NCI-H1417 (cell line): ENCODE measurements at regions not wholly inside any gene's neighbourhood (a gene's known extent, or its start where the extent isn't known, plus 50 kb on each side); places are given as distances from the start of the nearest gene placed in this dataset.

Experiments used
- DNase-seq, 3 experiments: peaks; one replicate each; lab custom pipeline; 2025; lab: John Stamatoyannopoulos, UW

DNA sequence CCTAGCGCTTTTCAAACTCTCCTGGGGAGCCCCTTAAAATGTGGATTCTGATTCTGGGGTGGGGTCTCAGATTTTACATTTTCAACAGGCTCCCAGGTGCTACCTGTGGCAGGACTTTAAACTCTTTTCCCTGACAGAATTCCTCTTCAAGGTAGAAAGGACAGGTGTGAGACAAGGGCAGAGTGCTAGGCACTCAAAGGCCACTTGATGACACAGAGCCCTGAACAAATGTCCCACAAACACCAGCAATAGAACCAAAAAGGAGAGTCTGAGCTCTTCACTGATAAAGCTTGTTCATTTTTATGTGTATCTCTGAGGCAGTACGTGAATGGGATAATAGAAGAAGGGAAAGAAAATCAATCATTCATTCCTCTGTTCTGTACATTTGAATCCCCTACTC is 77.7 kb upstream of the PELI1 start:
- peak in 1 of 3 experiments; percentile 62 for DNase-seq

DNA sequence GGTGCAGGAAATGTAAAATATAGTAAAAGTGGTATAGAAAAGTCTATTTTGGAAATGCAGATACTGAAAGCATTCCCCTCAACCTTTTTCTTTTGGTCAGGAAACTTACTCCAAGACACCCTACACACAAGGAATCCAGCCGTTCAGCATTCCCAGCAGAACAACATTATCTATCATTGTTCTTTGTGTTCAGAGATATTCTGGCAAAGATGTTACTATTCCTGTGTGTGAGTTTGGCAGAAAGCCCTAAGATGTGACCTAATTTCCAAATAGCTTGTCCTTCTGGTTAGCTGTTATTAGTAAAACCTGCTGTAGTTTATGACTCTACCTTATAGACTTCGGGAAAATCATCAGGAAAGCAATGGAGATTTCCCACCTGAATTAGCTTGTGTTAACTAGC is 78.1 kb upstream of the PELI1 start:
- no peak for DNase-seq

DNA sequence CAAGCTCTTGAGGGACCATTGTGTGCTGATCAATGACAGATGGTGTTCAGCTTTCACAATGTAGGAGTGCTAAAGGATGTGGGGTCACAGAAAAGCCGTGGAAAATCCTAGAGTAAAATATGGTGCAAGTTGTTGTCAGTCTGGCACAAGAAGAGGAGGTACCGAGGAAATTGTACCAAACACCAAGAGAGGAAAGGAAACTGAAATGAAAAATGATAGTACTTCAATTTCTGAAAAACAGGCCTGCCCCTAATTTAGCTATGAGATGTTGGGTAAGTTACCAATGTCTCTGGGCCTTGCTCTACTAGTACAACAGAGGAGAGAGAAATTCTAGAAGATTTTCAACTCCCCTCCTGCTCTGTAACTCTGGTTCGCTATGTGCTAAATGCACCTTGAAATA is 78.8 kb upstream of the PELI1 start:
- DNase-seq = peak in 1 of 3 experiments; percentile 71

DNA sequence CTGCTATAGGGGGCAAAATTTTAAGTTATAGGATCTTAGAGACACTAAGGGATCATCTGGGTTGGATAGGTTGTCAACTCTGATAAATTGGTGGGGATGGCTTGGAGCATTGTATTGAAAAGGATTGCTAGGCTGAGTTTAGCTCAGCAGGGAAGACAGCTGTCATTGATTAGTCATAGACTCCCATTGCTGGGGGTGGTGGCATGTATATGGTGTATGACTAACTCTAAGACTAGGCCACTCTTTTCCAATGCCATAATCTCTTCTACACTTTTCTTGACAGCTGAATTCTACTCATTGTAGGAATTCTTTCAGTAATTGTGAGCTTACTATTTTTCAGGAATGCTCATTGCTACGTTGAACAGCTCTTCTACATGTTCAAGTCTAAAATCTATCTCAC is 81.3 kb upstream of the PELI1 start:
- no peak for DNase-seq

DNA sequence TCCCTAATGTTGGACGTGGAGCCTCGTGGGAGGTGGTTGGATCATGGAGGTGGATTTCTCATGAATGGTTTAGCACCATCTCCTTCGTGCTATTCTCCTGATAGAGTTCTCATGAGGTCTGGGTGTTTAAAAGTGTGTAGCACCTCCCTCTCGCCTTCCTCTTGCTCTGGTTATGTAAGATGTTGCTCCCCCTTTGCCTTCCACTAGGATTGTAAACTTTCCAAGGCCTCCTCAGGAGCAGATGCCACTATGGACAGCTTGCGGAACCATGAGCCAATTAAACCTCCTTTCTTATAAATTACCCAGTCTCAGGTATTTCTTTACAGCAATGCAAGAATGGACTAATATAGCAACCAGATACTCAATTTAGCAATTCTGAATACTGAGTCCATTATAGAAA is 82.4 kb upstream of the PELI1 start:
- peak in 1 of 3 experiments; percentile 51 for DNase-seq

DNA sequence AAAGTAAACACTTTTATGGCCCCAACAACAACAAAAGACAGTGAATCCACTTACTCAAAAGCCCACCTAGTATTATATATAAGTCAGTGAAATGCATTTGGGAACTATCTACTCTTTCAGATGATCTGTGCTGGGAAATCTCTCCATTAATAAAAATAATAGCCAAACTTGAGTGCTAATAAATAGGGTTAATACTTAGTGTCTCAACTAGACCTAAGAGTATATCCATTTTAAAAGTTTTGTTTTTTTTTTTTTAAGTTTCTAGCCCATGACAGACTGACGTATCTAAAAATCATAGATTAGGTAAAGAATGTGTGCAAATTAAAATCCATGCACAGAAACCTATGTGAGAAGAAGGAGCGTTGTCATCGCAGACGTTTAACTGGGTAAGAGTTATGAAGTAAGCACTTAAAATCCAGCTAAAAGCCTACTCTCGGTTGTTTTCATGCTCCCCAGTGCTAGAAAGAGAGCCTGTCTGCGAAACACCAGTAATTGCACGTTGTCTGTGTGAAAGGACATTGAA is 83.4 kb upstream of the PELI1 start:
- DNase-seq = peak in 1 of 3 experiments; percentile 88

DNA sequence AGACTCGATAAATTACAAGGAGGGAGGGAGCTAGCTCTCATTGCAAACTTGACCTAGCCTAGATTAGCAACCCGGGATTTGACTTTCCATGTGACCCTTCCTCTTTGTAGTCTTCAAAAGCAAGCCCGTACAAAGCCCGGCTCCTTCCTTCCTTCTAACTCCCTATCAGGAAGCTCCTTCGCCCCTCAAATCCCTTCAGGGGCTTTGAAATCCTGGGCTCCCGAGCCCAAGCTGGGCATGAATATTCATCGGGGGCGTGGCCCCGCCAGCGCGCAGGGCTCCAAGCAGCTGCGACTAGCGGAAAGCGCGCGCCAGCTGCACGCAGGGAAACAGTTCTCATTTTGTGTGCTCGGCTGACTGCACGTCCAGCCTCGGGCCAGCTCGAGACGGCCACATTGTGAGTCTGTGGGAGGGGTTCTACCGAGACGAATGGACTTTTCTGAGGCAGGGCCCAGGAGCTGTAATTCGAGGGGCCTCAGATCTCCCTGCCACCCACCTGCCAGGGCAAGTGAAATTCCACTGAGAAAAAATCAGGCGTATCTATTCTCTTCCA is 84.0 kb upstream of the PELI1 start:
- peak; percentile 93 to 99 (median 94) for DNase-seq

DNA sequence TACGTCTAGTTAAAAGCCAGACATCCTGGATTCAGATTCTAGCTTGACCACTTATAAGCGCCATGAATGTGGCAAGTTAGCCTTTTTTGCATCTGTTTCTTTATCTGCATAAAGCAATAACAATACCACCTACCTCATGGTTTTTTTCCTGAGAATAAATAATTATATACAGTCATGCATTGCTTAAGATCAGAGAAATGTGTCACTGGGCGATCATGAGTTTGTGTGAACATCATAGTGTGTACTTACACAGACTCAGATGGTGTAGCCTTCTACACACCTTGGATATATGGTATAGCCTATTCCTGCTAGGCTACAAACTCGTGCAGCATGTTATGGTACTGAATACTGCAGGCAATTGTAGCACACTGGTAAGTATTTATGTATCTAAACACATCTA is 84.7 kb upstream of the PELI1 start:
- no peak for DNase-seq

DNA sequence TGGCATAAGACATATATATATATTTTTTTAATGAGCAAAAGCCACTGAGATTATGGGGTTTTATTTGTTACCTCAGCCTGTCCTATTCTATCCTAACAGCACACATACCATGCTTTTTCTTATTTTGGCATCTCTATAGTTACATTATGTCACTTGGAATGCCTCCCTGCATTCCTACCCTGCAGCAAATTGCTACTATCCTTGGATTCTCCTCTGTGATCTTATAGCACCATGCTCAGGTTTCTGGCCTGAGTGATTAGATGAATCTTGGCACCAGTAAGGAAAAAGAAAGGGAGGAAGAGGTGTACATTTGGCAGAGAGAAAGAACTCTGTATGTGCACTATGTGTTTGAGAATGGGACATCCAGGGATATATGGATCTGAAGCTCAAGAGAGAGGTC is 86.3 kb upstream of the PELI1 start:
- no peak for DNase-seq

DNA sequence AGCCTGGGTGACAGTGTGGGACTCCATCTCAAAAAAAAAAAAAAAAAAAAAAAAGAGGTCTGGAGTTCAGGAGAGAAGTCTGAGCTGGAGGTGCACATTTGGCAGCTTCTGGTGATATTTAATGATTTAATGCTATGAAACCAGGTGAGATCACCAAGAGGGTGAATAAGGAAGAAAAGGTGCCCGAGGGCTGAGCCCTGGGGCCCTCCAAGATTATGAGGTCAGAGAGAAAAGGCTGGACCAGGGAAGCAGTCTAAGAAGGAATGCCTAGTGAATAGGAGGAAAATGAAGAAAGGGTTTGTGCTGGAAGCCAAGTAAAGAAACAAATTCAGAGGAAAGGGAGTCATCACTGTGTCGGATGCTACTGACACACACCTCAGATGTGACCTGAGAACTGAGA is 88.0 kb upstream of the PELI1 start:
- DNase-seq = no peak

DNA sequence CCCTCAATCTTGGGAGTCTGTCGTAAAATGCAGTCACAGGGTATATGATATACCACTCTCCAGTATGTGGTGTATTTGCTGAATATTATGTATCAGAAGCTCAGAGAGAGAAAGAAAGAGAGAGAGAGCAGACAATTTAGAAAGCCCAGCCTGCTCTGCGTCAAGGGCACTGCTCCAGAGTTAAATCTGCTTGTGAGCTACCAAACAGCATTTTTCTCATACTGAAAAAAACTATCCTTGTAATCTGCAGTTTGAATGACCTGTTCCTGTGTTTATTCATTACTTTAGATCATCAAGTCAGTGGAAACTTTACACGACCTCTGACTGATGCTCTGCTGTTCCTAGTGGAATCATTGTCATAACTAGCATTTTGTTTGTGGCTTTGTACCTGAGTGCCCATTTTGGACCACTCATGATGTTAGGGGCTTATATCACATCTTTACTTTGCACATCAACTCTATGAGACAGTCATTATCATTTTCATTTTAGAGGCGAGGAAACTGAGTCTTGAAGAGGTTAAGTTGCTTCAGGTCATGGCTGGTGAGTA is 89.2 kb upstream of the PELI1 start:
- DNase-seq = no peak

DNA sequence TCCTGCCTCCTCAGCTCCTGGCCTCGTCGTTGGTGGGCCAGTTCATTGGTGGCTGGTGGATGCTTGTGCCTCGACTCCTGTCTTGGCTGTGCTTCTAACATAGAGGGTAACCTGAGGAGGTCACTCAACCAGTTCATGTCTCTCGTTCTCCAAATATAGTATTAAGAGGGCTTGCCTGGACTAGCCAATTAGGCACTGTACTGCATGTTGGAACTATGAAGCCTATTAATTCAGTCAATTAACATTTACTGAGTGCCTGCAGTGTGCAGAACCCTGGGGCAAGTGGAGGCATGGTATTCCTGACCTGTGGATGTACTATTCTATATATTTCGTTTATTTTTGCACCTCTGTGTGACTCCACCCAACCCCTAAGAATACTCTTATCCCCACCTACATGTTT is 89.9 kb upstream of the PELI1 start:
- DNase-seq = no peak

DNA sequence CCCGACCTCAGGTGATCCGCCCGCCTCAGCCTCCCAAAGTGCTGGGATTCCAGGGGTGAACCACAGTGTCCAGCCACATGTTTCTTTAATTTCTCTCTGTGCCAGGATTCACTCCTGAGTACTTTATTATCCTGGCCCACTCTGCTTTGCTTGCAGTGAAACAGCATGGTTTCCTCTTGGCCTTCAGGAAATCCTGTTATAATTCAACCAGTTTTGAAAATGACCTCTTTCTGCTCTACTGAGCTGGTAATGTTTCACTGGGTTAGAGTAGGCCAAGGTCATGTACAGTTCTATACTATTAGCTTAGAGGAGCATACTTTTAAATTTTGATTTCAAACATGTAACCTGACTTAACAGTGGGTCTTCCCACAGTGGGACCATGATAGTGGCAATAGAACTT is 90.6 kb upstream of the PELI1 start:
- DNase-seq = no peak

DNA sequence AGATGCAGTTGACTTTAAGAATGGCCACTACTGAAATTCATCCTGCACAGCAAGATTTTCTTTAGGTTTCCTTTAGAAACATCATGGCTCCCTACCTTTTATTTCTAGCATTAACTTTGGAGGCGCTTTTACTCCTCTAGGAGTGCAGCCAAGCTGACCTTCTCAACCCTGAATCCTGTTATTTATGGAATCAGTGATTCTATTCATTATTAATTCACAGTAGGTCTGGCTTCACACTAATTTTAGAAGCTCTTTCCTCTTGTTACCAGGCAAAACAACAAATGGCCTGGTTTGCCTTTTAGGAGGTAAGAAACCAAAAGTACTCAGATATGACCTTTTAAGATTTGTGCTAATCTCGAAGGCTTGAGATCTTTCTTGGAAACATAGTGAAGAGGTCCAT is 93.0 kb upstream of the PELI1 start:
- no peak for DNase-seq

DNA sequence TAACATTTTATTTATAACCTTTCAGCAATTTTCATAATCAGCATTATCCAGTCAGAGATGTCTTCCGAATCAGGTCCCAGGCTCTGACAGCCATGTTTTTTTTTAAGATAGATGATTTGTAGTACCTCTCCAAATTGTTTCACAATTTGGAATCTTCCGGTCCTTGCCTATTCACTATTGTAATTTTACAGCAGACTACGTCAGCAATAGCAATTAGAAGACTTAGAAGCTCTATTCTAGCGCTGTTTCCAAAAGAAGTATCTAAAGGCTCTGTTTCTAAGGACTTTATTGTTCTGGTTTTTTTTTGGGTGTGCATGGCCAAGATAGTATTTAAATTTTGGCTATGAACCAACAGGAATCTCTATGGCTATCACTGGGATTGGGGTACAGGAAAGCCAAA is 94.6 kb upstream of the PELI1 start:
- no peak for DNase-seq

DNA sequence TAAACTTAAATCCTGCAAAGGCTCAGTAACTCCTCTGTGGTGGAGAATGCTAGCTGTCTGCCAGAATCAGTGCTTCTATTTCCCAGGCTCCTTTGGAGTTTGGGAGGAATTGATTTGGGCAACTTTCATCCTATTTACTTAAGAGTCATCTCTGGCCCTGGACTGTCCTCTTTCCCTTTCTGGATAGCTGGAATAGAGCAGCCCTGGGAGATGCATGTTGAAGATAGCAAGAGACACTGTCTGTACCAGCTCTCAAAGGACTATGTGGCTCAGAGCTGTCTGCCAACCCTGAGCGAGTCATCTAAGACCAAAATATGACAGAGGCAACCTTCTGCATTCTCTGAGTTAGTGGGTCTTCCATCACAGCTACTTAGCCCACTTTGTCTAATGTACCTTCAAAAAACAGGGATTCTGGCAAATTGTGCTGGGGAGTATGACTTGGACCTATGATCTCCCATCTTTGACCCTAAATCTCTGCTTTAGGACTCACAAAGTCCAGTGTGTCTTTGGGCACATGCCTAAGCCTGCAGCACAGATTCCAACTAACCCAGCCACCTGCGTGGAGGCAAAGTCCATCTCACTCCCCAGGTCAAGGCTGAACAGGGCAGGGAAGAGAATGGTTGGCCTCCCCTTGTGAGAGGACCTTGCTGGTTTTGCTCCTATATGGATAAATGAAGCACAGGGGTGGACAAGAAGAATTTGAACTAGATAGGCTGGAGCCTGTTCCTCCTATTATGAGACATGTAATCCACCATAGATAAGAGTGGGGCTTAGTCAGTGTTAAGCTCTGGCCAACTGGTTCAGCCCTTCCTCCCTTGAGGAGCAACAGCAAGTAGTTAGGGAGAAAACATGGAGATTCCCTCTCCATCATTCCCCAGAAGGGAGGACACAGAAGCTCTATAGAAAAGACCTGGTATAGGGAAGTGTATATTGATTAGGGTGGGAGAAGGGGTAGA is 99.1 kb upstream of the PELI1 start:
- no peak for DNase-seq

DNA sequence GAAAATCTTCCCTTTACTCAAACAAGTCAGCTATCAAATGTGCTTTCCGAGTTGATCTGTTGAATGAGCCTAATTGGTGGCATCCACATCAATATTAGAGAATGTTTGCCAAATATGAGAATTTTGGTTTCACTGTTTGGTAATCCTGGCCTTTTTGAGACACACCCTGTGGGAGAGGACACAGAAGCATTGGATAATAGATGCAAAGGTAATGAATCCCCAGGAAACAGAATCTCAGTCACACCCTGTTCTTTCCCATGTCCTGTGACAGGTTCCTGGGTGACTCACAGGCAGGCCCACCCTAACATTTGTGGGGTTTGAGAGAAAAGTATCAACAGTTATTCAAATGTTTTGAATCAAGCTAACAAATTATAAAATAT is 99.8 kb upstream of the PELI1 start:
- no peak for DNase-seq

DNA sequence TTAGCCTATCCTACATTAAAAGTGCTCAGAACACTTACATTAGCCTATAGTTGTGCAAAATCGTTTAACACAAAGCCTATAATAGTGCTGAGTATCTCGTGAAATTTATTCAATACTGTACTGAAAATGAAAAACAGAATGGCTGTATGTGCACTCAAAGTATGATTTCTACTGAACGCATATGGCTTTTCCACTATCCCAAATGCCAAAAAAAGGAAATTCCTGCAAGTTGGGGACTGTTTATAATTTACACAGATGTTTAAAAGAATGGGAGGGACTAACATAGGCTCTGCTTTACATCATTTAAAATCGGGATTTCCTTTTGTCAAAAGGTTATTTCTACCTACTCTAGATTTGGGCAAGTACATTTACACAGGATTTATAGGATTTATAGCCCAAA is 101.4 kb upstream of the PELI1 start:
- no peak for DNase-seq

DNA sequence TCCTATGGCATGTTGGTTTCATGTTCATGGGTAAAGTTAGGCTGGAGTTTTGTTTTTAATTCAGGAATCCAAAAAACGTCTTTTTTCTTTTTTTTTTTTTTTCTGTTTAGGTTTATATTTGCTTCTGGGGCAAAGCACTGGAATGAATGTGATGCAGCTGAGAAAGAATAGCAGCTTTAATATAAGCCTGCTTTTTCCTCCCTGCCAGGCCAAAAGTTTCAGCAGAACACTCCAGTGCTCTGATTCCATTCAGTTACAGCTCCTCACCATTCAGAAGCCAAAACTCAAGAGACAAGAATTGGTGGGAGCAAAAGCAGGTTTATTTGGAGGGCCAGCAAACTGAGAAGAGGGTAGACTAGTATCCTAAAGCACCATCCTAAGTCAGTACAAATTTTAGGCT is 102.7 kb upstream of the PELI1 start:
- DNase-seq = no peak

DNA sequence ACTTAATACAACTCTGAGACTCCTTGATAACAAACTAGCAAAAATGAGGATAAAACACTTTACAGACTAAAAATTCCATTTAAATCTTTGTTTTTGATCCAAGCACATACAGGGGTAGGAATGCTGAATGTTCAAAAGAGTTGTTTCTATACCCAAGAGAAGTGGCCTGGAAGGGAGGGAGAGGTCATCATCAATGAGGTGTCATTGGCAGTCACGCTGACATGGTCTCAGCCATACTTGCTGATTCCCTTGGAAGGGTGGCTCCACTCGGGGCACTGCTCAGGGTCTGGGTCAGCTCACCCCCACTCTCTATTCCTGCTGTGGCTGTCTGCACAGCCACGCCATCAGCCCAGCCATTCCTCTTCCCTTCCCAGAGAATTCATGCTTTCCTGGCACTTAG is 105.2 kb upstream of the PELI1 start:
- DNase-seq = no peak

DNA sequence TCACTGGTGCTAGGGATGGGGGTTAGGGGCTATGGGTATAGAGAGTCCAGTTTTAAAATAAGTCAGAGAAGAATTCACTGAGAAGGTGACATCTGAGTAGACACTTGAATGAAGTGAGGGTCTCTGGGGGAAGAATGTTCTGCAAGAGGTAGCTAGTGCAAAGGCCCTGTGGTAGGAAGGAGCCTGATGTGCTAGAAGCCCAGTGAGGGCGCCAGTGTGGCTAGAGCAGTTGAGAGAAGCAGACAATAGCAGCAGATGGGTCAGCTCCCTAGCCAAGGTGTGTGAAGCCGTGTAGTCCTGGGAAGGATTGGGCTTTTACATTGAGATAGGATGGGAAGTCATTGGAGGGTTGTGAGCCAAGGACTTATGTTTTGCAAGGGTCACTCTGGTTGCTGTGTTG is 105.8 kb upstream of the PELI1 start:
- no peak for DNase-seq

DNA sequence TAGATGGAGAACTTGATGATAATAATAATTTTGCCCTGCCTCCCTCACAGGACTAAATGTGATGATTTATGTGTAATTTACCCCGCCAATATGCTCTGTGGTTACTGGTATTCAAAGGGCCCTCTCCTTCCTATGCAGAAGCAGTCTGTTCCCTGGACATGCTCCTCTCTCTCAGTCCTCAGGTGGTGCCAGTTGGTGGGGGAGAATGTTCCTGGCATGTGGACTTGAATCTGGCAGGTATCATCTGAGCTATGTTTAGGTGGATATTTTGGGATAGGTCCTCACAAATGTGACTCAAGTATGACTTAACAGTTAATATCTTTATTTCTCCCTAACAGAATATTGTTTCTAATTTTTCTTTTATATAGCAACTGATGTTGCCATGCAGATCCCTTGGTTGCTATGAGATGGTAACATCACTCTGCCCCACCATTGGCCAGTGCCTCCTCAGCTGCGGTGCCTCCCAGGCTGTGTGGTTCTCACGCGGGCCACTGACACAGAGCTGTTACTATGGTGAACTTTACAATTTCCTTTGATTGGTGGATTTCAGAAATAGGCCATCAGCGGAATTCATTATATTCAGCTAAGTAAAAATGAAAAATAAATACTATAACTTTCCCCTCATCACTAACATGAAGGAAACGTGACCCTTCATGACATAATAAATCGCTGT is 106.7 kb upstream of the PELI1 start:
- DNase-seq = no peak
